ENCODE measurements at regions not wholly inside any gene's neighbourhood (a gene's known extent, or its start where the extent isn't known, plus 50 kb on each side); places are given as distances from the start of the nearest gene placed in this dataset.

DNA sequence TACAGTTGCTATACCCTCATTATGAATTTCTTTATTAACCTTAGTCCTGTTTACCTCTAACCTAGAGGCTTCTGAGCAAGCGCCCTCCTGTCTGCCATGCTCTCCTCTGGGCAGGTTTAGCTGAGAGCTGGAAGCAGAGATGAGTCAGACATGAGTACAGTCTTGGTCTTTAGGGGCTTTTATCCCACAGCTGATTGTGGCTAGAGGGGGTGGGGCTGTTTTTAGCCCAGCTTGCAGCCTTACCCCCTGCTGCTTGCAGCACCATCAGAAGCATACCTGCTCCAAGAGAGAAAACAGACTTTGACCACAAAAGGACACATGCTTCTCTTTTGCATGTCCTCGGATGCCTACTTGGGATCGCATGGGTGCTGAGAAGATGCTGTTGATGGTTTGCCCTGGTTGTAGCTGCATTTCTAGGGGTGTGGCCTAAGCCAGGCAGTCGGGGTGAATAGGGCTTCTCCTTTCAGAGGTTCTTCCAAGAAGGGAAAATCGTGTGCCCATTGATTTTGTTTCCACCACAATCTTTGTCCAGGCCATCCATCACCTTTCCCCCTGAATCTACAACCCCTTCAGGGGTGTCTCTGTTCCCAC, 115.0 kb upstream of the LGALSL start:
- TF ChIP-seq, protein P1, sequence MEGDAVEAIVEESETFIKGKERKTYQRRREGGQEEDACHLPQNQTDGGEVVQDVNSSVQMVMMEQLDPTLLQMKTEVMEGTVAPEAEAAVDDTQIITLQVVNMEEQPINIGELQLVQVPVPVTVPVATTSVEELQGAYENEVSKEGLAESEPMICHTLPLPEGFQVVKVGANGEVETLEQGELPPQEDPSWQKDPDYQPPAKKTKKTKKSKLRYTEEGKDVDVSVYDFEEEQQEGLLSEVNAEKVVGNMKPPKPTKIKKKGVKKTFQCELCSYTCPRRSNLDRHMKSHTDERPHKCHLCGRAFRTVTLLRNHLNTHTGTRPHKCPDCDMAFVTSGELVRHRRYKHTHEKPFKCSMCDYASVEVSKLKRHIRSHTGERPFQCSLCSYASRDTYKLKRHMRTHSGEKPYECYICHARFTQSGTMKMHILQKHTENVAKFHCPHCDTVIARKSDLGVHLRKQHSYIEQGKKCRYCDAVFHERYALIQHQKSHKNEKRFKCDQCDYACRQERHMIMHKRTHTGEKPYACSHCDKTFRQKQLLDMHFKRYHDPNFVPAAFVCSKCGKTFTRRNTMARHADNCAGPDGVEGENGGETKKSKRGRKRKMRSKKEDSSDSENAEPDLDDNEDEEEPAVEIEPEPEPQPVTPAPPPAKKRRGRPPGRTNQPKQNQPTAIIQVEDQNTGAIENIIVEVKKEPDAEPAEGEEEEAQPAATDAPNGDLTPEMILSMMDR (IDR thresholded peaks at IDR 0.05; ENCODE audit: poor library complexity) = no peak
- TF ChIP-seq EZH2phosphoT487 (IDR thresholded peaks at IDR 0.05; ENCODE audit: low read depth, severe bottlenecking, unreplicated experiment) = no peak
- no peak for TF ChIP-seq EZH2 (IDR thresholded peaks at IDR 0.05; ENCODE audit: borderline replicate concordance)
